ENCODE measurements at regions not wholly inside any gene's neighbourhood (a gene's known extent, or its start where the extent isn't known, plus 50 kb on each side); places are given as distances from the start of the nearest gene placed in this dataset.

- no peaks in the 10 kb centered on the region for H3K4me1 ChIP-seq (ENCODE audit: control insufficient read depth, low read length)
- no peak overlapping the region for H3K4me2 ChIP-seq (ENCODE audit: low read length)
- H3K27ac ChIP-seq (ENCODE audit: low read depth, low read length): no peak overlapping the region
- no peaks in the 10 kb centered on the region for H4K20me1 ChIP-seq (ENCODE audit: control insufficient read depth, insufficient read depth, low read depth, low read length)
- H3K36me3 ChIP-seq (ENCODE audit: control insufficient read depth, low read length): no peaks in the 10 kb centered on the region
- no peaks in the 10 kb centered on the region for H3K27me3 ChIP-seq (ENCODE audit: control insufficient read depth, low read length)
- no peaks in the 10 kb centered on the region for H3K9me2 ChIP-seq (replicated peaks; ENCODE audit: control insufficient read depth, low read length)
- no peaks in the 10 kb centered on the region for H3F3A ChIP-seq (ENCODE audit: control insufficient read depth, insufficient read depth)
- TF ChIP-seq EZH2phosphoT487 (IDR thresholded peaks at IDR 0.05; ENCODE audit: borderline replicate concordance, low read length): no peak
- TF ChIP-seq, protein P1, sequence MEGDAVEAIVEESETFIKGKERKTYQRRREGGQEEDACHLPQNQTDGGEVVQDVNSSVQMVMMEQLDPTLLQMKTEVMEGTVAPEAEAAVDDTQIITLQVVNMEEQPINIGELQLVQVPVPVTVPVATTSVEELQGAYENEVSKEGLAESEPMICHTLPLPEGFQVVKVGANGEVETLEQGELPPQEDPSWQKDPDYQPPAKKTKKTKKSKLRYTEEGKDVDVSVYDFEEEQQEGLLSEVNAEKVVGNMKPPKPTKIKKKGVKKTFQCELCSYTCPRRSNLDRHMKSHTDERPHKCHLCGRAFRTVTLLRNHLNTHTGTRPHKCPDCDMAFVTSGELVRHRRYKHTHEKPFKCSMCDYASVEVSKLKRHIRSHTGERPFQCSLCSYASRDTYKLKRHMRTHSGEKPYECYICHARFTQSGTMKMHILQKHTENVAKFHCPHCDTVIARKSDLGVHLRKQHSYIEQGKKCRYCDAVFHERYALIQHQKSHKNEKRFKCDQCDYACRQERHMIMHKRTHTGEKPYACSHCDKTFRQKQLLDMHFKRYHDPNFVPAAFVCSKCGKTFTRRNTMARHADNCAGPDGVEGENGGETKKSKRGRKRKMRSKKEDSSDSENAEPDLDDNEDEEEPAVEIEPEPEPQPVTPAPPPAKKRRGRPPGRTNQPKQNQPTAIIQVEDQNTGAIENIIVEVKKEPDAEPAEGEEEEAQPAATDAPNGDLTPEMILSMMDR (IDR thresholded peaks at IDR 0.05; ENCODE audit: low read depth, low read length, poor library complexity, severe bottlenecking): no peak
- no peaks in the 10 kb centered on the region for H3K79me2 ChIP-seq (ENCODE audit: control insufficient read depth, low read length)
- H3K4me3 ChIP-seq (ENCODE audit: low read length): no peak overlapping the region
- H3K9me3 ChIP-seq (ENCODE audit: control insufficient read depth, insufficient read depth, low read length): no peaks in the 10 kb centered on the region
Observed at GRCh38 chr1:232518349-232518748, 111.6 kb downstream of the SIPA1L2 start.

DNA sequence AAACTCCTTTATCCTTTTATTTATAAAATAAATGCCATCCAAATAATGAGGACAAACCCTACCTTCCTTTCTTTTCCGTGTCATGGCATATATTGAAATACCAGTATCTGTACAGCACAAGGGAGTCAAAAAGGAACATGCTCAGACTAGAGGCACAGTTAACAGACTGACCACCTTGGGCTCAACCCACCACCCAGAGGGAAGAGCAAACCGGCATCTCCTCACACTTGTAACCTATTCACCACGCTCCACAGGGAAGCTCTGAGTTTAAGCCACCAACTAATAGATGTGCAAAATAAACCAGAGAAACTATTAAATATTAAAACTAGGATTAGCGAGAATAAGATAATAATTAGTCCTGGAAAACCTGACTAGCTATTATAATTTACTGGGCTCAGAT lies 112.7 kb downstream of the SIPA1L2 start:
- Histone ChIP-seq H3F3A (ENCODE audit: control insufficient read depth, insufficient read depth) (no peaks in the 10 kb centered on the region), H3K4me2 (ENCODE audit: low read length) (no peak overlapping the region), H3K27ac (ENCODE audit: low read depth, low read length) (no peak overlapping the region), H3K4me3 (ENCODE audit: low read length) (no peak overlapping the region), H3K9me2 (replicated peaks; ENCODE audit: control insufficient read depth, low read length) (no peaks in the 10 kb centered on the region), H3K79me2 (ENCODE audit: control insufficient read depth, low read length) (no peaks in the 10 kb centered on the region), H4K20me1 (ENCODE audit: control insufficient read depth, insufficient read depth, low read depth, low read length) (no peaks in the 10 kb centered on the region), H3K27me3 (ENCODE audit: control insufficient read depth, low read length) (no peaks in the 10 kb centered on the region), H3K4me1 (ENCODE audit: control insufficient read depth, low read length) (no peaks in the 10 kb centered on the region), H3K9me3 (ENCODE audit: control insufficient read depth, insufficient read depth, low read length) (no peaks in the 10 kb centered on the region), H3K36me3 (ENCODE audit: control insufficient read depth, low read length) (no peaks in the 10 kb centered on the region)
- TF ChIP-seq, protein P1 (IDR thresholded peaks at IDR 0.05; ENCODE audit: low read depth, low read length, poor library complexity, severe bottlenecking): no peak
- no peak for TF ChIP-seq EZH2phosphoT487 (IDR thresholded peaks at IDR 0.05; ENCODE audit: borderline replicate concordance, low read length)

DNA sequence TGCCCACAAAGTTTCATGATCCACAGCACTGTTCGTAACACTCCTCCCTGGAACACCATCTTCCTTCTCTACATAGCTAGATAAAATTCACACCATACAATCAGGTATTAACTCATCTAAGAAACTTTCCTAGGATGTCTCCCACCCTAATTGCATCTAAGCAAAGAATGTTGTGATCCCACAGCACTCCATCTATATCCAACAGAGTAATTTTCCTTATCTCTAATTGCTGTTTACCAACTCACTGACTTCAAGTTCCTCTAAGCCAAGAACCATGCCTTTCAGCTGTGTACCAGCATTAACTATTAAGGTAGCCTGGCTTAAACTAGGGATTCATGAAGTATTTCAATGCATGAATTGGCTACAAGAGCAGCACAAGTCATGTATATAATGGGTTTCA lies 114.2 kb downstream of the SIPA1L2 start:
- Histone ChIP-seq H3K4me1 (ENCODE audit: control insufficient read depth, low read length) (no peaks in the 10 kb centered on the region), H3K79me2 (ENCODE audit: control insufficient read depth, low read length) (no peaks in the 10 kb centered on the region), H4K20me1 (ENCODE audit: control insufficient read depth, insufficient read depth, low read depth, low read length) (no peaks in the 10 kb centered on the region), H3K4me3 (ENCODE audit: low read length) (no peak overlapping the region), H3F3A (ENCODE audit: control insufficient read depth, insufficient read depth) (no peaks in the 10 kb centered on the region), H3K27ac (ENCODE audit: low read depth, low read length) (no peak overlapping the region), H3K9me2 (replicated peaks; ENCODE audit: control insufficient read depth, low read length) (no peaks in the 10 kb centered on the region), H3K36me3 (ENCODE audit: control insufficient read depth, low read length) (no peaks in the 10 kb centered on the region), H3K4me2 (ENCODE audit: low read length) (no peak overlapping the region), H3K9me3 (ENCODE audit: control insufficient read depth, insufficient read depth, low read length) (no peaks in the 10 kb centered on the region), H3K27me3 (ENCODE audit: control insufficient read depth, low read length) (no peaks in the 10 kb centered on the region)
- TF ChIP-seq EZH2phosphoT487 (IDR thresholded peaks at IDR 0.05; ENCODE audit: borderline replicate concordance, low read length): no peak
- TF ChIP-seq, protein P1 (IDR thresholded peaks at IDR 0.05; ENCODE audit: low read depth, low read length, poor library complexity, severe bottlenecking): no peak

DNA sequence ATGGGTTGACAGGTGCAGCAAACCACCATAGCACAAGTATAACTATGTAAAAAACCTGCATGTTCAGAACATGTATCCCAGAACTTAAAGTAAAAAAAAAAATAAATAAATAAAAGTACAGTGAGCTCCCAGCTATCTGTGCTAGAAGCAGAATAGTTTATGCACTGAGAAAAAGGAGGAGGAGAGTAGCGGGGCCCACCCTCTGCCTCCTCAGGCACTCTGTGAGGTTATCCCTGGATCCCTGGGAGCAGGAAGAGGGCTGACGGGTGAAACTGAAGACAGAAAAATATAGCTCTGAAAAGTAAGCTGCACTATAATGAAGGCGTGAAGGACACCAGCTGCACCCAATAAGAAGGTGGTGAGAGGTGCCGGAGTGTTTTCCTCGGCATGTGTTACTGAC lies 117.2 kb downstream of the SIPA1L2 start:
- Histone ChIP-seq H3K9me2 (replicated peaks; ENCODE audit: control insufficient read depth, low read length) (no peaks in the 10 kb centered on the region), H3K79me2 (ENCODE audit: control insufficient read depth, low read length) (no peaks in the 10 kb centered on the region), H4K20me1 (ENCODE audit: control insufficient read depth, insufficient read depth, low read depth, low read length) (no peaks in the 10 kb centered on the region), H3K4me2 (ENCODE audit: low read length) (no peak overlapping the region), H3K36me3 (ENCODE audit: control insufficient read depth, low read length) (no peaks in the 10 kb centered on the region), H3K4me1 (ENCODE audit: control insufficient read depth, low read length) (no peaks in the 10 kb centered on the region), H3K27me3 (ENCODE audit: control insufficient read depth, low read length) (no peaks in the 10 kb centered on the region), H3K4me3 (ENCODE audit: low read length) (no peak overlapping the region), H3K9me3 (ENCODE audit: control insufficient read depth, insufficient read depth, low read length) (no peaks in the 10 kb centered on the region), H3F3A (ENCODE audit: control insufficient read depth, insufficient read depth) (no peaks in the 10 kb centered on the region), H3K27ac (ENCODE audit: low read depth, low read length) (no peak overlapping the region)
- no peak for TF ChIP-seq EZH2phosphoT487 (IDR thresholded peaks at IDR 0.05; ENCODE audit: borderline replicate concordance, low read length)
- TF ChIP-seq, protein P1 (IDR thresholded peaks at IDR 0.05; ENCODE audit: low read depth, low read length, poor library complexity, severe bottlenecking): no peak

All from DOHH2 (cell line).